ENCODE measurements at regions not wholly inside any gene's neighbourhood (a gene's known extent, or its start where the extent isn't known, plus 50 kb on each side); places are given as distances from the start of the nearest gene placed in this dataset.

DNA sequence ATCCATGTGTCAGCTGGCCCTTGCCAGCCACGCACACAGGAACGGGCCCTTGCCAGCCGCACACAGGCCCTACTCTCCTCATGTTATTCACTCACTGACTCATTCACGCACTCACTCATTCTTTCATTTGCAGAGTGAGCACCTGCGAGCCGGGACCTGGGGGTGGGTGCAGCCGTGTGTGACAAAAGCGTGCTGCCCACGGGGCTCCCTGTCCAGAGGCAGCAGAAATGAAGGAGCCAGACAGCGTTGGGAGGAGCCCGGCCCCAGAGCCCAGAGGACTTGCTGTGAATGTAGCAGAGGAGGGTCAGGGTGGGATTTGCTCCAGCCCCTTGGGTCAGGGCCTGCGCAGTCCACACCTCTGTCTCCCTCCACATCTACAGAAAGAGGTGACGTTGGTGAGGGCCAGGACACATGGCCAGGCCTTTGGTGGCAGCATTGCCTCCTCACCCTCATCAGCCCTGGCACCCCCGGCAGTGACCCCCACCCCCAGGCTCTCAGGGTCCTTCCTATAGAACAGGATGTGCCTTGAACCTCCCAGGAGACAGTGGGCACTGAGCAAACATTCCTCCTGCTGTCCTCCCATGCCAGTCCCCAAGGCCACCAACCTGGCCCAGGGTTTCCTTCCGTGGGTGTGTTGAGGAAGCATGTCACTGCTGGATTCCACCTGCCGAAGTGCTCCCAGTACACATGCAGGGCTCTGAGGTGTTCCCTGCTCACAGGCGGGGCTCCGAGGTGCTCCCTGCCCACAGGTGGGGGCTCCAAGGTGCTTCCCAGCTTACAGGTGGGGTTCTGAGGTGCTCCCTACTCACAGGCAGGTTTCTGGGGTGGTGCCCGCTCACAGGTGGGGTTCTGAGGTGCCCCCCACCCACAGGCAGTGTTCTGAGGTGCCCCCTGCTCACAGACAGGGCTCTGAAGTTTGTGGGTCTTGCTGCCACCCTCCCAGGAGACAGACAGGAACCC, 105.7 kb downstream of the HMX1 start:
- TF ChIP-seq POLR2AphosphoS5 (IDR thresholded peaks at IDR 0.05; ENCODE audit: low read depth, low read length) (no peak), TAF1 (IDR thresholded peaks at IDR 0.05; ENCODE audit: borderline replicate concordance, insufficient read depth, low read length) (no peak)
- TF ChIP-seq, protein P1, sequence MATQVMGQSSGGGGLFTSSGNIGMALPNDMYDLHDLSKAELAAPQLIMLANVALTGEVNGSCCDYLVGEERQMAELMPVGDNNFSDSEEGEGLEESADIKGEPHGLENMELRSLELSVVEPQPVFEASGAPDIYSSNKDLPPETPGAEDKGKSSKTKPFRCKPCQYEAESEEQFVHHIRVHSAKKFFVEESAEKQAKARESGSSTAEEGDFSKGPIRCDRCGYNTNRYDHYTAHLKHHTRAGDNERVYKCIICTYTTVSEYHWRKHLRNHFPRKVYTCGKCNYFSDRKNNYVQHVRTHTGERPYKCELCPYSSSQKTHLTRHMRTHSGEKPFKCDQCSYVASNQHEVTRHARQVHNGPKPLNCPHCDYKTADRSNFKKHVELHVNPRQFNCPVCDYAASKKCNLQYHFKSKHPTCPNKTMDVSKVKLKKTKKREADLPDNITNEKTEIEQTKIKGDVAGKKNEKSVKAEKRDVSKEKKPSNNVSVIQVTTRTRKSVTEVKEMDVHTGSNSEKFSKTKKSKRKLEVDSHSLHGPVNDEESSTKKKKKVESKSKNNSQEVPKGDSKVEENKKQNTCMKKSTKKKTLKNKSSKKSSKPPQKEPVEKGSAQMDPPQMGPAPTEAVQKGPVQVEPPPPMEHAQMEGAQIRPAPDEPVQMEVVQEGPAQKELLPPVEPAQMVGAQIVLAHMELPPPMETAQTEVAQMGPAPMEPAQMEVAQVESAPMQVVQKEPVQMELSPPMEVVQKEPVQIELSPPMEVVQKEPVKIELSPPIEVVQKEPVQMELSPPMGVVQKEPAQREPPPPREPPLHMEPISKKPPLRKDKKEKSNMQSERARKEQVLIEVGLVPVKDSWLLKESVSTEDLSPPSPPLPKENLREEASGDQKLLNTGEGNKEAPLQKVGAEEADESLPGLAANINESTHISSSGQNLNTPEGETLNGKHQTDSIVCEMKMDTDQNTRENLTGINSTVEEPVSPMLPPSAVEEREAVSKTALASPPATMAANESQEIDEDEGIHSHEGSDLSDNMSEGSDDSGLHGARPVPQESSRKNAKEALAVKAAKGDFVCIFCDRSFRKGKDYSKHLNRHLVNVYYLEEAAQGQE (IDR thresholded peaks at IDR 0.05; ENCODE audit: insufficient read depth in 1 of 2, low read depth in 2 of 2, low read length in 2 of 2), result no peak

Measured in PFSK-1 (cell line).